Mononuclear cell (primary cell): ENCODE measurements at regions not wholly inside any gene's neighbourhood (a gene's known extent, or its start where the extent isn't known, plus 50 kb on each side); places are given as distances from the start of the nearest gene placed in this dataset.

Experiments
- H3K27me3 ChIP-seq: 2 replicates; pipeline ENCODE4 v1.6.0; 2011; ENCODE audit warnings: low read length, control low read depth; ENCODE audit not compliant: insufficient read depth
- H3K4me1 ChIP-seq: 2 replicates; pipeline ENCODE4 v1.5.1; 2011; ENCODE audit warnings: mild to moderate bottlenecking, low read length, control low read depth; ENCODE audit not compliant: insufficient read depth
- H3K4me3 ChIP-seq: 2 replicates; pipeline ENCODE4 v1.5.1; 2011; ENCODE audit warnings: mild to moderate bottlenecking, low read length, moderate library complexity
- H3K9me3 ChIP-seq: 2 replicates; pipeline ENCODE4 v1.5.1; 2011; ENCODE audit warnings: low read depth, mild to moderate bottlenecking, control low read depth, low read length

GRCh38 chr9:90032296-90033027 is 427.6 kb downstream of the GADD45G start:
- Histone ChIP-seq H3K4me3 (no peak overlapping the region), H3K4me1 (no peaks in the 10 kb centered on the region), H3K27me3 (no peaks in the 10 kb centered on the region), H3K9me3 (no peaks in the 10 kb centered on the region)

DNA sequence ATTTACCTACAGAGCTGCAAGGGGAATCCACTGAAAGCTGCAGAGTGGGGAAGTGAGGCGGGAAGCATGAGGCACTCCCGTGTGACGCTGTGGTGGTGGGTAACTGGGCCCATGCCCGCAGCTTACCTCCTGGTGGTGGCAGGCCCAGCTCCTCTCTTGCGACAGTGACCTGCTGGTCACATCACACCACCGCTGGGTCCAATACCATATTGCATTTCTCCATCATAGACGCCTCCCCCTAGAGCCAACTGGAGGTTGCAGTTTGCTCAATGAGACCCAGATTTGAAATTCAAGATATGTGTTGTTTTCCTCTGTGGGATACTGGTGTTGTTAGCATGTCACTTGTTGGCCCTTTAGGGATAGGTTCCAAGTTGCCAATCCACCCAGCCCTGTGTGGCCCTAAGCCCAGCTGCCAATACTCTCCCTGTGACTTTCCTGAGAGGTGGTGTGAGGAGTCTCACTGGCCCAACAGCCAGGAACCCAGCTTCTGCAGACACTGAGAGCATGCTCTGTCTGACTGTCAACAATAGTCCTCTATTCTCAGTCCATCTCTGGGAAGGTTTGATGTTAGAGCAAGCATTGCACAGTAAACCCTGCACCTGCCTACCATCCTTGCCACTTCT is 428.3 kb downstream of the GADD45G start:
- Histone ChIP-seq H3K4me1 (no peaks in the 10 kb centered on the region), H3K9me3 (no peaks in the 10 kb centered on the region), H3K4me3 (no peak overlapping the region), H3K27me3 (no peaks in the 10 kb centered on the region)

DNA sequence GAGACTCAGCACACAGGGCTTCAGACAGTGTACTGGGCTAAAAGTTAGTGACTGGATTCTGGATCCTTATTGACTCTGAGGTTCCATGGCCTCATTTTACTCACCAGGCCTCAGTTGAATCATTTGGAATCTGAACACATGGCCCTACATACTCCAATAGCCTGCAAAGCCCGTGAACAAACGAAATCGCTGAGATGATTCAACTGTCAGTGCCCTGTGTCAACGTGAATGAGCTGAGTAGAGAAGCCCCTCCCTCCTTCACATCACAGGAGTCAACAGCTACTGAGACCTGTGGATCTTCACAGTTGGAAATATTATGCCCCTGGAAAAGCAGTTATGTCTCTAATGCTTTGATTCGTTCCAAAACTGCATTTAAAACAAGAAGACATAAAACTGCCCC is 429.3 kb downstream of the GADD45G start:
- H3K4me1 ChIP-seq: no peaks in the 10 kb centered on the region
- H3K27me3 ChIP-seq: no peaks in the 10 kb centered on the region
- no peaks in the 10 kb centered on the region for H3K9me3 ChIP-seq
- H3K4me3 ChIP-seq: no peak overlapping the region

- no peaks in the 10 kb centered on the region for H3K4me1 ChIP-seq
- H3K9me3 ChIP-seq: no peaks in the 10 kb centered on the region
- no peak overlapping the region for H3K4me3 ChIP-seq
- H3K27me3 ChIP-seq: no peaks in the 10 kb centered on the region
Observed at GRCh38 chr9:90035471-90035870, 430.7 kb downstream of the GADD45G start.

DNA sequence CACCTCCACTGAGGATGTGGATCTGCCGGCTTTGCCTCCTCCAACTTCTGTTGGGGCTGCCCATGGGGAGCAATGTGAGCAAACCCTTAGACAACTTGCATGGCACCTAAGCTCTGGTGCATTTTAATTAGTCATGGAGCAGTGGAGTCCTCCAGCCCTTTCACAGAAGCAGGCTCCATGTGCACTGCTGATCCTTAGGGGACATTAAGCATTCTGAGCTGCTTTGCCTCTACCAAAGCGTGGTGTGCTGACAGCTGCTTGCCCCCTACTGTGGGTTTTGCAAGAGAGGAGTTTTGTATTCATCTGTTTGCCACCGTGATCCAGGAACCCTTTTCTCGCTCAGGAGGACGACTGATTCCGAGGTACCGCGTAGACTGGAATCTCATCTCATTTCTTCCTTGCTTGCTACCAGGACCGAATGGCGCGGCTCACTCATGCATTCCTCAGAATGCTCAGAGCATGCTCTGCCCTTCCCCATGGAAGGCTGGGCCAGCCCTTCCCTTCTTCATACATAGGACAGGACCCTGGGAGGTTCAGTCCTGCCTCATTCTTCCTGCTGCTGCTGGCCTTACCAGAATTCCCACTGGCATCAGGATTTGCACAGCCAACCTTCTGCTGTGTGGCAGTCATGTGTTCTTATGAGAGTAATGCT is 432.5 kb downstream of the GADD45G start:
- Histone ChIP-seq H3K9me3 (no peaks in the 10 kb centered on the region), H3K4me1 (no peaks in the 10 kb centered on the region), H3K27me3 (no peaks in the 10 kb centered on the region), H3K4me3 (no peak overlapping the region)

DNA sequence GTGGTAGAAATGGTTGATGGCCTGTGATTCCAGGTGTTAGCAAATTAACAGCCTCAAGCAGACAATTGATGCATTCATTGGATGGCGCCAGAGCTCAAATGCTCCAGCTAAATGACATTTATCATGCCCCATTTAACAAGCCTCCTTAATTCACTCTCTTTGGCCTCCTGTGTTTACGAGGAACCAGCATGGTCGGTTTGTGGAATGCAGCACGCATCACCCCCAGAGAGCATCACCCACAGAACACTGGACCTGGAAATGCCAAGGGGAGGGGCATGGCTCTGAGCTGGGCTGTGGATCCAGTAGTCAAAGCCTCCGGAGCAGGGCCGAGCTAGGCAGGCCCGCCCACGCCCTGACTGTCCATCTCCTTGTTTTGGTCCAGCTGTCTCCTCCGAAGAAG is 434.0 kb downstream of the GADD45G start:
- no peaks in the 10 kb centered on the region for H3K4me1 ChIP-seq
- H3K4me3 ChIP-seq: no peak overlapping the region
- no peaks in the 10 kb centered on the region for H3K27me3 ChIP-seq
- no peaks in the 10 kb centered on the region for H3K9me3 ChIP-seq

GRCh38 chr9:90044263-90044662 is 439.5 kb downstream of the GADD45G start:
- Histone ChIP-seq H3K4me1 (no peaks in the 10 kb centered on the region), H3K27me3 (no peaks in the 10 kb centered on the region), H3K9me3 (no peaks in the 10 kb centered on the region), H3K4me3 (no peak overlapping the region)

DNA sequence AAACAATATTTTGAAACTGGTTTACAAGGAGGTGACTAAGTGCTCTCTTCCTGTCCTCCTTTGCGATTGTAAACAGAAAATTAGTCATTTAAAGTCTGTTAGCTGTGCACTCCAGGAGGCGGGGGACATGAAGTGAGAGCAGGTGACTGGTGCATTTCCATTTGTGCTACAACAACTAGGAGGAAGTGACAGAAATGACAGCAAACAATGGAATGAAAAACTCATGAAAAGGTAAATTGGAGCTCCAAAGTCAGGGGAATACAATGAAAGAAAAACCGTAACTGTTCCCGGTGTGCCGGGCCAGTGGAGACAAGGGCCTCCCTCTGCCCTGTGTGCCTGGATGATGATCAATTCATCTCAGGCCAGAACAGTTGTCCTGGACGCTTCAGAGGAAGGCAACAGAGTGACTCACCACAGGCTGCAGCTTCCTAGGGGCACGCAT is 439.9 kb downstream of the GADD45G start:
- Histone ChIP-seq H3K9me3 (no peaks in the 10 kb centered on the region), H3K27me3 (no peaks in the 10 kb centered on the region), H3K4me1 (no peaks in the 10 kb centered on the region), H3K4me3 (no peak overlapping the region)

- Histone ChIP-seq H3K4me3 (no peak overlapping the region), H3K4me1 (no peaks in the 10 kb centered on the region), H3K27me3 (no peaks in the 10 kb centered on the region), H3K9me3 (no peaks in the 10 kb centered on the region)
Observed at GRCh38 chr9:90046317-90046861, 441.6 kb downstream of the GADD45G start.

GRCh38 chr9:90047828-90048227 is 443.0 kb downstream of the GADD45G start:
- no peak overlapping the region for H3K4me3 ChIP-seq
- H3K9me3 ChIP-seq: no peaks in the 10 kb centered on the region
- H3K4me1 ChIP-seq: no peaks in the 10 kb centered on the region
- H3K27me3 ChIP-seq: peaks cover 4% of the 10 kb centered on the region

- peaks cover 4% of the 10 kb centered on the region for H3K27me3 ChIP-seq
- H3K4me3 ChIP-seq: no peak overlapping the region
- H3K4me1 ChIP-seq: no peaks in the 10 kb centered on the region
- no peaks in the 10 kb centered on the region for H3K9me3 ChIP-seq
Observed at GRCh38 chr9:90052366-90052765, 447.6 kb downstream of the GADD45G start.

- H3K27me3 ChIP-seq: peaks cover 4% of the 10 kb centered on the region
- no peak overlapping the region for H3K4me3 ChIP-seq
- H3K4me1 ChIP-seq: no peaks in the 10 kb centered on the region
- no peaks in the 10 kb centered on the region for H3K9me3 ChIP-seq
Observed at GRCh38 chr9:90053027-90053426, 448.2 kb downstream of the GADD45G start.

DNA sequence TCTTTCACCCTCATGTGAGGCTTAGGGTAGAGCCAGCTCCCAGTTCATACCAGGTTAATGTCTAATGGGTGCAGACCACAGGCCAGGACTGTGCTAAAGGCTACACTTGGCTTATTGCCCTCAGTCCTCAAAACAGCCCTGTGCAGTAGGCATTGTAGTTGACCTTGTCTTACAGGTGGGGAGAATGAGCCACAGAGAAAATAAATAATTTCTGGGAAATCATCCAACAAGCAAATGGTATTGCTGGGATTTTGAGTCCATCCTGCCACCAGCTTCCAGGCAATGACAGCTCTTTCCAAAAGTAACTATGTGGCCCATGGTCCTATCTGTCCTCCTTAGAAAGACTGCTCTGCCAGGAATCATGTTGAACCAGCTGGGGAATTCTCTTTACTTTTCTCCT is 450.0 kb downstream of the GADD45G start:
- no peak overlapping the region for H3K4me3 ChIP-seq
- no peaks in the 10 kb centered on the region for H3K9me3 ChIP-seq
- H3K27me3 ChIP-seq: peaks cover 4% of the 10 kb centered on the region

GRCh38 chr9:90055226-90055625 is 450.4 kb downstream of the GADD45G start:
- no peak overlapping the region for H3K4me3 ChIP-seq

More for the DNA sequence above, 450.0 kb downstream of the GADD45G start:
- H3K4me1 ChIP-seq: no peaks in the 10 kb centered on the region

GRCh38 chr9:90057361-90057760 is 452.5 kb downstream of the GADD45G start:
- H3K4me1 ChIP-seq: no peaks in the 10 kb centered on the region
- H3K27me3 ChIP-seq: no peaks in the 10 kb centered on the region
- H3K4me3 ChIP-seq: no peak overlapping the region
- no peaks in the 10 kb centered on the region for H3K9me3 ChIP-seq

More at GRCh38 chr9:90055226-90055625, 450.4 kb downstream of the GADD45G start:
- H3K9me3 ChIP-seq: no peaks in the 10 kb centered on the region
- no peaks in the 10 kb centered on the region for H3K4me1 ChIP-seq
- peaks cover 4% of the 10 kb centered on the region for H3K27me3 ChIP-seq
